ENCODE measurements at regions not wholly inside any gene's neighbourhood (a gene's known extent, or its start where the extent isn't known, plus 50 kb on each side); places are given as distances from the start of the nearest gene placed in this dataset.
"Not testable (repeated sequence)": the region's sequence is repeated elsewhere in the genome, so short reads cannot be mapped to it uniquely, and the experiment has no call there.

DNA sequence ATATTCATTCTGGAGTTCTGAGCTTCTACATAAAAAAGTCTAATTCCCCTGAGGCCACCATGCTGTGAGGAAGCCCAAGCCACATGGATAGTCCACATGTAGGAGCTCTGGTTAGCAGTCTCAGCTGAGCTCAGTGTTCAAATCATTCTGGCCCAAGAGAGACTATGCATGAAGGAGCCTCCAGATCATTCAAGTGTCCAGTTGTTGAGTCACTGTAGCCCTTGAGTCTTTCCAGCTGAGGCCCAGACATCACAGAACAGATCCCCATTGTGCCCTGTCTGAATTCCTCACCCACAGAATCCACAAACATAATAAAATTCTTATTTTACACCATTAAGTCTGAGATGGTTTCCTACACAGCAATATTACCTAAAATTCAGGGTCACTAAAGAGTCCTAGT, 107.0 kb upstream of the NGF start:
- H3K4me3 ChIP-seq (ENCODE audit: low read depth, low read length): no peak overlapping the region
- TF ChIP-seq, protein P1, sequence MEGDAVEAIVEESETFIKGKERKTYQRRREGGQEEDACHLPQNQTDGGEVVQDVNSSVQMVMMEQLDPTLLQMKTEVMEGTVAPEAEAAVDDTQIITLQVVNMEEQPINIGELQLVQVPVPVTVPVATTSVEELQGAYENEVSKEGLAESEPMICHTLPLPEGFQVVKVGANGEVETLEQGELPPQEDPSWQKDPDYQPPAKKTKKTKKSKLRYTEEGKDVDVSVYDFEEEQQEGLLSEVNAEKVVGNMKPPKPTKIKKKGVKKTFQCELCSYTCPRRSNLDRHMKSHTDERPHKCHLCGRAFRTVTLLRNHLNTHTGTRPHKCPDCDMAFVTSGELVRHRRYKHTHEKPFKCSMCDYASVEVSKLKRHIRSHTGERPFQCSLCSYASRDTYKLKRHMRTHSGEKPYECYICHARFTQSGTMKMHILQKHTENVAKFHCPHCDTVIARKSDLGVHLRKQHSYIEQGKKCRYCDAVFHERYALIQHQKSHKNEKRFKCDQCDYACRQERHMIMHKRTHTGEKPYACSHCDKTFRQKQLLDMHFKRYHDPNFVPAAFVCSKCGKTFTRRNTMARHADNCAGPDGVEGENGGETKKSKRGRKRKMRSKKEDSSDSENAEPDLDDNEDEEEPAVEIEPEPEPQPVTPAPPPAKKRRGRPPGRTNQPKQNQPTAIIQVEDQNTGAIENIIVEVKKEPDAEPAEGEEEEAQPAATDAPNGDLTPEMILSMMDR (IDR thresholded peaks at IDR 0.05; ENCODE audit: insufficient read depth, low read depth, low read length, missing control alignments): no peak
- DNase-seq (ENCODE audit: low read depth): no peak

DNA sequence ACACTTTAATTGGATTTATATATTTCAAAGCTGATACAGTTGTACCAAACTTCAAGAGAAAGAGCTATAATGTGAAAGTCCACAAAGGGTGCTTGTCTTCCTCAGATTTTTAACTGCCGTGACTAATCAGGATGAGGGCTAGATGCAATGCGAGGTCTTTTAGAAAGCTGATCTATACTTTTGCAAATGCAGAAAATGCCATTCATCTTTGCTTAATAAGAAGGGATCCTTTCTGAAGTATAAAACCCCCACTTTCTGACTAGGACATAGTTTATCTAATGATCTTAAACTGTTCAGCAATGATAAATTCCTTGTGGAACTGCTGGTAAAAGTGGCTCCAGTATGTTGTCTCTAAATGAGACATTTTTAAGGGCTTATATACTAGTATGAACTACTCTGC, 102.7 kb upstream of the NGF start:
- DNase-seq (ENCODE audit: low read depth): no peak
- TF ChIP-seq, protein P1 (IDR thresholded peaks at IDR 0.05; ENCODE audit: insufficient read depth, low read depth, low read length, missing control alignments): no peak
- no peak overlapping the region for H3K4me3 ChIP-seq (ENCODE audit: low read depth, low read length)

DNA sequence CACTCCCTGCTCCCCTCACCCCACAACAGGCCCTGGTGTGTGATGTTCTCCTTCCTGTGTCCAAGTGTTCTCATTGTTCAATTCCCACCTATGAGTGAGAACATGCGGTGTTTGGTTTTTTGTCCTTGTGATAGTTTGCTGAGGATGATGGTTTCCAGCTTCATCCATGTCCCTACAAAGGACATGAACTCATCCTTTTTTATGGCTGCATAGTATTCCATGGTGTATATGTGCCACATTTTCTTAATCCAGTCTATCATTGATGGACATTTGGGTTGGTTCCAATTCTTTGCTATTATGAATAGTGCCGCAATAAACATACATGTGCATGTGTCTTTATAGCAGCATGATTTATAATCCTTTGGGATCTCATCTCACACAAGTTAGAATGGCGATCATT, 101.5 kb upstream of the NGF start:
- not testable (repeated sequence) for DNase-seq (ENCODE audit: low read depth); H3K4me3 ChIP-seq (ENCODE audit: low read depth, low read length)

DNA sequence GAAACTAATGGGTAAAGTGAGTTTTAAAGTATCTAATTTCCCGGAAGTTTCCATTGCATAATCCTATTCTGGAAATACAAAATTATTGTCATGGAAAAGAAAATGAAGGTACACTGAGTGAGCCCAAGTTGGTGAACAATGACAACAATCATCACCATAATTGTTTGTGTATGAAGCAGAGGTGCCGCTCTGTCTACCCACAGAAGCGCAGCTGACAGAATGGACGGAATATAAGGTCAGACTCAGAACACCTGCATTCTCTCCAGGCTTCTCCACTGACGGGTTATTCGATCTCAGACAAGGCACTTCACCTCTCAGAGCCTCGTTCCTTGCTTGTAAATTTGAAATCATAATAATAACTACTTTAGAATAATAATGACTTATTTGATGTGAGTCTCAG, 99.1 kb upstream of the NGF start:
- no peak for DNase-seq (ENCODE audit: low read depth)
- TF ChIP-seq, protein P1 (IDR thresholded peaks at IDR 0.05; ENCODE audit: insufficient read depth, low read depth, low read length, missing control alignments): no peak
- no peak overlapping the region for H3K4me3 ChIP-seq (ENCODE audit: low read depth, low read length)

DNA sequence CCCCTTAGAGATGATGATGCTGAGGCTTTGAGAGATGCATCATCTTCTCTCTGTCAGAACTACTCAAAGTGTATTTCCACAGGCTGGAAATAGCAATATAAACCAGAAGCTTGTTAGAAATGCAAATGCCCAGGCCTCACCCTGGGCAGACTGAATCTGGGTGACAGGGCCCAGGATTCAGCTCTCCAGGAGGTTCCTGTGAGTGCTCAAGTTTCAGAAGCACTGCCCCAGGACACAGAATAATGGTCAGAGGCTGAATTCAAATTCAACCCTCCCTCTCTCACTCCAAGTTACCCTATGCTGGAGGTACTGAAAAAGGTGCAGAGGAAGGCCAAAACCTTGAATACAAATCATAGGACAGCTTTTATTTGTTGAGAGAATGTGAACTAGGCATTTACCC, 98.5 kb upstream of the NGF start:
- TF ChIP-seq, protein P1 (IDR thresholded peaks at IDR 0.05; ENCODE audit: insufficient read depth, low read depth, low read length, missing control alignments): no peak
- DNase-seq (ENCODE audit: low read depth): no peak
- H3K4me3 ChIP-seq (ENCODE audit: low read depth, low read length): no peak overlapping the region

DNA sequence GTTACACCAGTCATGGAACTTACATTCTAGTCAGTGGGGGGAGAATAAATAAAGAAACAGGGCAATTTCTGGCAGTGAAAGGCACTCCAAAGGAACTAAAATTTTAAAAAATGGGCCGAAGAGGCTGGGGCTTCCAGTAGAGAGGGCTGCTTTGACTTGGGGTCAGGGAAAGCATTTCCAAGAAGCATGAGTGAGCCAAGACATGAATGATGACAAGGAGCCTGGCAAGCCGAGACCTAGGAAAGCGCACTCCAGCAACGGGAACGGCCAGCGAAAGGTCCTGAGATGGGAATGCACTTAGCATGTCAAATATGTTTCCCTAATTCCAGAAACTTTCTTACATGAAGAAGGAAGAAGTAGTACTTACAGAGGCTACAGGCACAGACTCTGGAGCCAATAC, 95.4 kb upstream of the NGF start:
- TF ChIP-seq, protein P1 (IDR thresholded peaks at IDR 0.05; ENCODE audit: insufficient read depth, low read depth, low read length, missing control alignments): no peak
- DNase-seq (ENCODE audit: low read depth): no peak
- H3K4me3 ChIP-seq (ENCODE audit: low read depth, low read length): no peak overlapping the region

DNA sequence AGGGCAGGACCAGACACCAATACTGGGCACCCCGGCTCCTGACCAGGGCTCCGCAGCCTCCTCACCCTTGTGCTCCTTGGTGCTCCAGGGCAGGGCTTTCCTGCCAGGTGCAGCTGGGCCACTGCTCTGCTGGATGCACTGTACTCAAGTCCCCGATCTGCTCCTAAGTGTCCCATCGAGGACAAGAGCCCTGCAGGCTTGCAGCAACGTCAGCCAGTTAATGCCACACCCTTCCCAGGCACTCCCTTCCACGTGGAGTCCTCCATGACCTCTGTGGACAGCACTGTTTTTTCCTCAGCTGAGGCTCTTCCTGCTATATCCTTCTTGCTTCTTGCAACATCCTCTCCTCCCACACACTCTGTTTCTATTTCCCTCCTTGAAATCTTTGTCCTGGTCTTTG, 94.0 kb upstream of the NGF start:
- no peak for DNase-seq (ENCODE audit: low read depth)
- TF ChIP-seq, protein P1 (IDR thresholded peaks at IDR 0.05; ENCODE audit: insufficient read depth, low read depth, low read length, missing control alignments): no peak
- no peak overlapping the region for H3K4me3 ChIP-seq (ENCODE audit: low read depth, low read length)

Measured in GM12865 (cell line).